ENCODE measurements at regions not wholly inside any gene's neighbourhood (a gene's known extent, or its start where the extent isn't known, plus 50 kb on each side); places are given as distances from the start of the nearest gene placed in this dataset.
"Not testable (repeated sequence)": the region's sequence is repeated elsewhere in the genome, so short reads cannot be mapped to it uniquely, and the experiment has no call there.

- TF ChIP-seq CTCF (IDR thresholded peaks at IDR 0.05); POLR2AphosphoS5 (IDR thresholded peaks at IDR 0.05); POLR2A (IDR thresholded peaks at IDR 0.05; ENCODE audit: low read depth); EP300 (IDR thresholded peaks at IDR 0.05): not testable (repeated sequence)
Measured at GRCh38 chrX:65407662-65408061, 126.9 kb downstream of the LAS1L start.
